ENCODE measurements at regions not wholly inside any gene's neighbourhood (a gene's known extent, or its start where the extent isn't known, plus 50 kb on each side); places are given as distances from the start of the nearest gene placed in this dataset.

GRCh38 chr3:18079062-18079461 lies 336.6 kb upstream of the TBC1D5 start:
- no peak for TF ChIP-seq CTCF (conservative IDR thresholded peaks at IDR 0.05; ENCODE audit: low read length)
- no peak for TF ChIP-seq EZH2phosphoT487 (IDR thresholded peaks at IDR 0.05; ENCODE audit: borderline replicate concordance, low read depth, low read length)
